ENCODE measurements at regions not wholly inside any gene's neighbourhood (a gene's known extent, or its start where the extent isn't known, plus 50 kb on each side); places are given as distances from the start of the nearest gene placed in this dataset.

GRCh38 chr12:24600551-24600950 is 348.4 kb downstream of the BCAT1 start (continued):
- TF ChIP-seq TCF7L2 (IDR thresholded peaks at IDR 0.05; ENCODE audit: borderline replicate concordance, extremely low read depth, insufficient read depth, insufficient read length): no peak
- TF ChIP-seq FOSL1 (IDR thresholded peaks at IDR 0.05; ENCODE audit: low read depth): no peak
- no peak for TF ChIP-seq CBX3 (IDR thresholded peaks at IDR 0.05; ENCODE audit: low read depth)
- no peak for TF ChIP-seq EZH2 (IDR thresholded peaks at IDR 0.05)
- no peak for TF ChIP-seq EGR1 (IDR thresholded peaks at IDR 0.05; ENCODE audit: low read depth)

- no peak overlapping the region for H3K9ac ChIP-seq (ENCODE audit: low read length)
- H3K4me1 ChIP-seq (ENCODE audit: control insufficient read depth in 1 of 2, insufficient read depth in 2 of 2, low read length in 2 of 2): no peaks in the 10 kb centered on the region
- ATAC-seq (no peak), DNase-seq (ENCODE audit: low read depth, low spot score) (no peak)
- H3K27ac ChIP-seq (ENCODE audit: low read depth, low read length): no peak overlapping the region
- H4K20me1 ChIP-seq (ENCODE audit: insufficient read depth): no peaks in the 10 kb centered on the region
- TF ChIP-seq TCF7L2 (IDR thresholded peaks at IDR 0.05; ENCODE audit: borderline replicate concordance, extremely low read depth, insufficient read depth, insufficient read length): no peak
- no peak for TF ChIP-seq JUND (IDR thresholded peaks at IDR 0.05)
- TF ChIP-seq ZNF274 (IDR thresholded peaks at IDR 0.05; ENCODE audit: low read depth, low read length): no peak
- no peak for TF ChIP-seq SRF (IDR thresholded peaks at IDR 0.05; ENCODE audit: low read depth)
- TF ChIP-seq SP1 (IDR thresholded peaks at IDR 0.05; ENCODE audit: low read depth): no peak
- TF ChIP-seq ZFX (IDR thresholded peaks at IDR 0.05): no peak
- TF ChIP-seq YY1 (IDR thresholded peaks at IDR 0.05; ENCODE audit: extremely low read depth, insufficient replicate concordance, low read depth, low read length): no peak
- TF ChIP-seq ELF1 (IDR thresholded peaks at IDR 0.05; ENCODE audit: borderline replicate concordance, low read depth): no peak
- TF ChIP-seq EGR1 (IDR thresholded peaks at IDR 0.05; ENCODE audit: low read depth): no peak
- no peak for TF ChIP-seq MAX (IDR thresholded peaks at IDR 0.05)
- TF ChIP-seq CBX3 (IDR thresholded peaks at IDR 0.05; ENCODE audit: low read depth): no peak
- TF ChIP-seq SIN3A (IDR thresholded peaks at IDR 0.05; ENCODE audit: low read depth): no peak
- TF ChIP-seq REST (IDR thresholded peaks at IDR 0.05; ENCODE audit: low read depth): no peak
- no peak for TF ChIP-seq POLR2AphosphoS5 (IDR thresholded peaks at IDR 0.05; ENCODE audit: low read depth, low read length)
- no peak for TF ChIP-seq RAD21 (IDR thresholded peaks at IDR 0.05; ENCODE audit: low read depth)
- no peak for TF ChIP-seq EZH2phosphoT487 (IDR thresholded peaks at IDR 0.05; ENCODE audit: borderline replicate concordance)
- no peak for TF ChIP-seq EZH2 (IDR thresholded peaks at IDR 0.05)
- TF ChIP-seq CTCF (IDR thresholded peaks at IDR 0.05 in 2 of 3, conservative IDR thresholded peaks at IDR 0.05 in 1 of 3; ENCODE audit: borderline replicate concordance in 1 of 3, insufficient read depth in 1 of 3, low read depth in 2 of 3, low read length in 2 of 3): no peak
- no peak for TF ChIP-seq CEBPB (IDR thresholded peaks at IDR 0.05; ENCODE audit: low read depth)
- ChIA-PET RAD21 (ENCODE audit: low non-redundant PET in 1 of 2, low total read pairs in 2 of 2, uncharacterized antibody in 2 of 2, unreplicated experiment in 2 of 2) (no interaction called here), CTCF (no interaction called here), POLR2A (no interaction called here)
- H3K9me3 ChIP-seq (ENCODE audit: control insufficient read depth in 1 of 2, insufficient read depth in 1 of 2, low read depth in 1 of 2, low read length in 2 of 2): peaks cover 0 to 4% of the 10 kb centered on the region in 2 experiments; a peak in 1 of 4 replicates
- H3K79me2 ChIP-seq (ENCODE audit: insufficient read depth, low read length): no peaks in the 10 kb centered on the region
- no peak overlapping the region for H3K4me2 ChIP-seq (ENCODE audit: low read length)
- intact Hi-C loops (cut with micrococcal nuclease): loop anchor here (10.0 kb wide), 1 partner anchor 1745 kb away; no protein-coding TSS in a partner anchor
- H3K4me3 ChIP-seq (replicated peaks in 1 of 2; ENCODE audit: low read depth in 1 of 2, low read length in 2 of 2): no peak overlapping the region
- H2AFZ ChIP-seq (ENCODE audit: low read depth, low read length, poor library complexity, severe bottlenecking): no peak overlapping the region
- no TSS peak for BruUV-seq (replicated peaks)
- no peaks in the 10 kb centered on the region for H3K27me3 ChIP-seq (ENCODE audit: insufficient read depth, low read length)
- H3K9me2 ChIP-seq (ENCODE audit: insufficient read depth): no peaks in the 10 kb centered on the region
- H3K36me3 ChIP-seq (ENCODE audit: control insufficient read depth in 1 of 2, insufficient read depth in 2 of 2, low read length in 2 of 2): no peaks in the 10 kb centered on the region
These were observed 349.2 kb downstream of the BCAT1 start for GRCh38 chr12:24599736-24600135.

All from HCT116 (cell line).